ENCODE measurements at regions not wholly inside any gene's neighbourhood (a gene's known extent, or its start where the extent isn't known, plus 50 kb on each side); places are given as distances from the start of the nearest gene placed in this dataset.

DNA sequence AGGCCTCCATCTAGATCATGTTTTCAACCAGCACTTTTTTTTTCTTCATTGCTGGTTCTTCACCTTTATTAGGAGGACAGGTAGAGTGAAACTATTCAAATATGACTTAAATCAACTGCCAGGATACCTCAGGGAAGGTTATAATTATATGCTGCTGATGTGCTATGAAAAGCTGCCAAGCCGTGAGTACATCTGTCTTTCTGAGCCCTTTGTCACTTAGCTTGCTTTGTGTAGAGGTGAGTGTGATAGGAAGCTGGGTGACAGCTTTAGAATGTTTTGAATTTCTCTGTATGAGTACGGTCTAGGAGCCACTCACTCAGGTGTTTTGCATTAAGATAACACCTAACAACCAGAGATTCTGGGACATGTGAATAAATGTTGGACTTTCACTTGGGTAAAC is 365.2 kb downstream of the OTUD1 start:
- TF ChIP-seq TAF1 (IDR thresholded peaks at IDR 0.05; ENCODE audit: borderline replicate concordance, insufficient read depth, low read length) (no peak), SIN3A (IDR thresholded peaks at IDR 0.05; ENCODE audit: borderline replicate concordance, insufficient read depth, low read length) (no peak), POLR2AphosphoS5 (IDR thresholded peaks at IDR 0.05; ENCODE audit: low read depth, low read length) (no peak), FOXP2 (optimal IDR thresholded peaks at IDR 0.05; ENCODE audit: borderline replicate concordance, extremely low read depth, extremely low read length, insufficient read depth) (no peak)
- TF ChIP-seq, protein P1, sequence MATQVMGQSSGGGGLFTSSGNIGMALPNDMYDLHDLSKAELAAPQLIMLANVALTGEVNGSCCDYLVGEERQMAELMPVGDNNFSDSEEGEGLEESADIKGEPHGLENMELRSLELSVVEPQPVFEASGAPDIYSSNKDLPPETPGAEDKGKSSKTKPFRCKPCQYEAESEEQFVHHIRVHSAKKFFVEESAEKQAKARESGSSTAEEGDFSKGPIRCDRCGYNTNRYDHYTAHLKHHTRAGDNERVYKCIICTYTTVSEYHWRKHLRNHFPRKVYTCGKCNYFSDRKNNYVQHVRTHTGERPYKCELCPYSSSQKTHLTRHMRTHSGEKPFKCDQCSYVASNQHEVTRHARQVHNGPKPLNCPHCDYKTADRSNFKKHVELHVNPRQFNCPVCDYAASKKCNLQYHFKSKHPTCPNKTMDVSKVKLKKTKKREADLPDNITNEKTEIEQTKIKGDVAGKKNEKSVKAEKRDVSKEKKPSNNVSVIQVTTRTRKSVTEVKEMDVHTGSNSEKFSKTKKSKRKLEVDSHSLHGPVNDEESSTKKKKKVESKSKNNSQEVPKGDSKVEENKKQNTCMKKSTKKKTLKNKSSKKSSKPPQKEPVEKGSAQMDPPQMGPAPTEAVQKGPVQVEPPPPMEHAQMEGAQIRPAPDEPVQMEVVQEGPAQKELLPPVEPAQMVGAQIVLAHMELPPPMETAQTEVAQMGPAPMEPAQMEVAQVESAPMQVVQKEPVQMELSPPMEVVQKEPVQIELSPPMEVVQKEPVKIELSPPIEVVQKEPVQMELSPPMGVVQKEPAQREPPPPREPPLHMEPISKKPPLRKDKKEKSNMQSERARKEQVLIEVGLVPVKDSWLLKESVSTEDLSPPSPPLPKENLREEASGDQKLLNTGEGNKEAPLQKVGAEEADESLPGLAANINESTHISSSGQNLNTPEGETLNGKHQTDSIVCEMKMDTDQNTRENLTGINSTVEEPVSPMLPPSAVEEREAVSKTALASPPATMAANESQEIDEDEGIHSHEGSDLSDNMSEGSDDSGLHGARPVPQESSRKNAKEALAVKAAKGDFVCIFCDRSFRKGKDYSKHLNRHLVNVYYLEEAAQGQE (IDR thresholded peaks at IDR 0.05; ENCODE audit: insufficient read depth in 1 of 2, low read depth in 2 of 2, low read length in 2 of 2): no peak
